ENCODE measurements at regions not wholly inside any gene's neighbourhood (a gene's known extent, or its start where the extent isn't known, plus 50 kb on each side); places are given as distances from the start of the nearest gene placed in this dataset.
"Not testable (repeated sequence)": the region's sequence is repeated elsewhere in the genome, so short reads cannot be mapped to it uniquely, and the experiment has no call there.

DNA sequence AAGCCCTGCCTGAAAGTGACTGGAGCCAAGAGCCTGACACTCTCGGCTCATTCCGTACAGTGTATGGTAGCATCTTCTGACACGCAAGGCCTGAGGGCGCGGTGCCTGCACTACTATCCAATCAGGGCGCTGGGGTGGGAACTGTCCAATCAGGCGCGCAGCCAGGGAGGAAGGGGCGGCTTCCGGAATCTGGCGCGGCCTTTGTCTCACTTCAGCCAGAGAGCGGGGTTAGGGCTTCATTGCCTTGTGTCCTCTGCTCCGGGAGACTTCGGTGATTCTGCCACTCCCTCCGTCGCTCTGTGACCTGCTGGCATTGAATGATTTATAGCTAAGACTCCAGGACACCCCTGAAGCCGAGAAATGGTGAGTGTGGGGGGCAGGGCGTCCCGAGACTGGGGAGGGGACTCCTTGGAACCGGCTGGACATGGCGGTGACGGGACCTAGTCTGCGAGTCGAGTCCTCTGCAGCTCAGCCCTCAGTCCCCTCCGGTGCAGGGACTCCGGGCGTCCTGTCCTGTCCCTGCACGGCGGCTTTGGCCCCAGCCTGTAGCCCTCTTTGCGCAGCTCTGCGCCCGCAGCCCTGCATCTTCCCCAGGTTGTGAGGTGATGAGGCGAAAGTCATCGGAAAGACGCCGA lies 183.4 kb downstream of the LIPI start:
- peak in 1 of 2 donors; percentile 9 for TF ChIP-seq POLR2A (IDR thresholded peaks at IDR 0.05)
- TF ChIP-seq, protein P1, sequence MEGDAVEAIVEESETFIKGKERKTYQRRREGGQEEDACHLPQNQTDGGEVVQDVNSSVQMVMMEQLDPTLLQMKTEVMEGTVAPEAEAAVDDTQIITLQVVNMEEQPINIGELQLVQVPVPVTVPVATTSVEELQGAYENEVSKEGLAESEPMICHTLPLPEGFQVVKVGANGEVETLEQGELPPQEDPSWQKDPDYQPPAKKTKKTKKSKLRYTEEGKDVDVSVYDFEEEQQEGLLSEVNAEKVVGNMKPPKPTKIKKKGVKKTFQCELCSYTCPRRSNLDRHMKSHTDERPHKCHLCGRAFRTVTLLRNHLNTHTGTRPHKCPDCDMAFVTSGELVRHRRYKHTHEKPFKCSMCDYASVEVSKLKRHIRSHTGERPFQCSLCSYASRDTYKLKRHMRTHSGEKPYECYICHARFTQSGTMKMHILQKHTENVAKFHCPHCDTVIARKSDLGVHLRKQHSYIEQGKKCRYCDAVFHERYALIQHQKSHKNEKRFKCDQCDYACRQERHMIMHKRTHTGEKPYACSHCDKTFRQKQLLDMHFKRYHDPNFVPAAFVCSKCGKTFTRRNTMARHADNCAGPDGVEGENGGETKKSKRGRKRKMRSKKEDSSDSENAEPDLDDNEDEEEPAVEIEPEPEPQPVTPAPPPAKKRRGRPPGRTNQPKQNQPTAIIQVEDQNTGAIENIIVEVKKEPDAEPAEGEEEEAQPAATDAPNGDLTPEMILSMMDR (IDR thresholded peaks at IDR 0.05) = not testable (repeated sequence)
